ENCODE measurements at regions not wholly inside any gene's neighbourhood (a gene's known extent, or its start where the extent isn't known, plus 50 kb on each side); places are given as distances from the start of the nearest gene placed in this dataset.

DNA sequence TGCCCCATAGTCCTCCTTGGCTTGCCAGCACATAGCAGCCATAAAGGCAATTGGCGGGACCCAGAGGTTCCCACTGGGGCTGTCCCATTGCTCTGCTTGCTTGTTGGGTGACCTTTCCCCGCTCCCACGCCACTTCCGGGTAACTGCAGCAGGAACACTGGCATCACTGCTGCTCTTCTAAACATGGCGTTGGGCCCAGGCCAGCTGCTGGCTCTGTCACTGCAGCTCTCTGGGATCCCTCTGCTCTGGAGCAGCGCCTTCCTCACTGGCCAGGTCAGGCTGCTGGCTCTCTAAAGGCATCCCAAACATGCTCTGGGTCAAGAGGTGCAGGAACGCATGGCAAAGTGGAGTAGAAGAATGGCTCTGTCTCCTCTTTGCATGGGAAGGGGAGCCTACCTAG lies 92.9 kb downstream of the DRD1 start:
- Histone ChIP-seq H3K4me1 (no peaks in the 10 kb centered on the region), H3K4me3 (no peak overlapping the region), H3K36me3 (no peaks in the 10 kb centered on the region), H3K27ac (no peak overlapping the region), H3K27me3 (peaks cover 0 to 8% of the 10 kb centered on the region in 2 donors), H3K9me3 (no peaks in the 10 kb centered on the region)
- intact Hi-C loops (cut with DNase I; ENCODE audit: low total_unique reads) = no loop called here
- DNase-seq (ENCODE audit: low spot score in 2 of 2) = no peak
- TF ChIP-seq POLR2AphosphoS5 (IDR thresholded peaks at IDR 0.05) (no peak), POLR2A (IDR thresholded peaks at IDR 0.05) (no peak)
- TF ChIP-seq, protein P1, sequence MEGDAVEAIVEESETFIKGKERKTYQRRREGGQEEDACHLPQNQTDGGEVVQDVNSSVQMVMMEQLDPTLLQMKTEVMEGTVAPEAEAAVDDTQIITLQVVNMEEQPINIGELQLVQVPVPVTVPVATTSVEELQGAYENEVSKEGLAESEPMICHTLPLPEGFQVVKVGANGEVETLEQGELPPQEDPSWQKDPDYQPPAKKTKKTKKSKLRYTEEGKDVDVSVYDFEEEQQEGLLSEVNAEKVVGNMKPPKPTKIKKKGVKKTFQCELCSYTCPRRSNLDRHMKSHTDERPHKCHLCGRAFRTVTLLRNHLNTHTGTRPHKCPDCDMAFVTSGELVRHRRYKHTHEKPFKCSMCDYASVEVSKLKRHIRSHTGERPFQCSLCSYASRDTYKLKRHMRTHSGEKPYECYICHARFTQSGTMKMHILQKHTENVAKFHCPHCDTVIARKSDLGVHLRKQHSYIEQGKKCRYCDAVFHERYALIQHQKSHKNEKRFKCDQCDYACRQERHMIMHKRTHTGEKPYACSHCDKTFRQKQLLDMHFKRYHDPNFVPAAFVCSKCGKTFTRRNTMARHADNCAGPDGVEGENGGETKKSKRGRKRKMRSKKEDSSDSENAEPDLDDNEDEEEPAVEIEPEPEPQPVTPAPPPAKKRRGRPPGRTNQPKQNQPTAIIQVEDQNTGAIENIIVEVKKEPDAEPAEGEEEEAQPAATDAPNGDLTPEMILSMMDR (IDR thresholded peaks at IDR 0.05) = no peak

DNA sequence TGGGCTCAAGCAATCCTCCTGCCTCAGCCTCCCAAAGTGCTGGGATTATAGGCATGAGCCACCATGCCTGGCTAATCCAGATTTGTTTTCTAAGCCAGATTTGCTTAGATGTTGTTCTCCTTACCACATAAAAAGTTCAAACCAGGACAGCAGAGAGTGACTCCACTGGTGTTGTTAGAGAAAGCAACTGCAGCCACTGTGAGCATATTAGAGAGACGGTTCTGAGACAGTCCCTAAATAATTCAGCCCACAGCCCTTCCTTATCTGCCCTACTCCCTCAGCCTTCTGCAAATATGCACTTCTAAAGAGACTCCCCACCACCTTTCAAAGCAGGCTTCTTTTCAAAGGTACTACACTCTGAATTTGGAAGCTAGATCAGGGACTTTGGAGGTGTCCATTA lies 96.1 kb downstream of the DRD1 start:
- Histone ChIP-seq H3K27ac (no peak overlapping the region), H3K4me1 (no peaks in the 10 kb centered on the region), H3K4me3 (no peak overlapping the region), H3K9me3 (no peaks in the 10 kb centered on the region), H3K27me3 (peaks cover 0 to 6% of the 10 kb centered on the region in 2 donors), H3K36me3 (no peaks in the 10 kb centered on the region)
- no peak for DNase-seq (ENCODE audit: low spot score in 2 of 2)
- TF ChIP-seq POLR2A (IDR thresholded peaks at IDR 0.05) (no peak), POLR2AphosphoS5 (IDR thresholded peaks at IDR 0.05) (no peak)
- intact Hi-C loops (cut with DNase I; ENCODE audit: low total_unique reads) = no loop called here

DNA sequence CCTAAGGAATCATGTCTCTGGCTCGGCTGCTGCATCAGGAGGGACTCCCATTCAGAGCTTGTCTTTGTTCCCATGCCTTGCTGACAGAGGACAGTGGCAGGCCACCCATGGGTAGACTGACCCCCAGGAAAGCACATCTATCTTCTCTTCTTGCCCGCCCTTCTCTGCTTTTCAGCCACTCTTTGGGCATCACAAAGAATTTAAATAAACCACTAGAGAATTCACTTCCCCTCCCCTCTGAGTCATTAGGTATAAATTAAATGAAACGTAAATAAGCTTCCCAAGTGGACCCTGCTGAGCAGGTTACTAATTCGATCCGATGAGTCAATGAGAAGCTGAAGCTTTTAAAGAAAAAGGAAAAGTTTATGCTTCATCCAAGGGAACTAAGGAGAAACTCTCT lies 97.0 kb downstream of the DRD1 start:
- H3K36me3 ChIP-seq = no peaks in the 10 kb centered on the region
- H3K4me1 ChIP-seq = no peaks in the 10 kb centered on the region
- DNase-seq (ENCODE audit: low spot score in 2 of 2) = no peak
- H3K9me3 ChIP-seq = no peaks in the 10 kb centered on the region
- H3K27ac ChIP-seq = no peak overlapping the region
- no peaks in the 10 kb centered on the region for H3K27me3 ChIP-seq
- H3K4me3 ChIP-seq = no peak overlapping the region
- TF ChIP-seq, protein P1 (IDR thresholded peaks at IDR 0.05) = no peak
- TF ChIP-seq POLR2AphosphoS5 (IDR thresholded peaks at IDR 0.05) = no peak
- TF ChIP-seq POLR2A (IDR thresholded peaks at IDR 0.05) = no peak
- intact Hi-C loops (cut with DNase I; ENCODE audit: low total_unique reads) = no loop called here

DNA sequence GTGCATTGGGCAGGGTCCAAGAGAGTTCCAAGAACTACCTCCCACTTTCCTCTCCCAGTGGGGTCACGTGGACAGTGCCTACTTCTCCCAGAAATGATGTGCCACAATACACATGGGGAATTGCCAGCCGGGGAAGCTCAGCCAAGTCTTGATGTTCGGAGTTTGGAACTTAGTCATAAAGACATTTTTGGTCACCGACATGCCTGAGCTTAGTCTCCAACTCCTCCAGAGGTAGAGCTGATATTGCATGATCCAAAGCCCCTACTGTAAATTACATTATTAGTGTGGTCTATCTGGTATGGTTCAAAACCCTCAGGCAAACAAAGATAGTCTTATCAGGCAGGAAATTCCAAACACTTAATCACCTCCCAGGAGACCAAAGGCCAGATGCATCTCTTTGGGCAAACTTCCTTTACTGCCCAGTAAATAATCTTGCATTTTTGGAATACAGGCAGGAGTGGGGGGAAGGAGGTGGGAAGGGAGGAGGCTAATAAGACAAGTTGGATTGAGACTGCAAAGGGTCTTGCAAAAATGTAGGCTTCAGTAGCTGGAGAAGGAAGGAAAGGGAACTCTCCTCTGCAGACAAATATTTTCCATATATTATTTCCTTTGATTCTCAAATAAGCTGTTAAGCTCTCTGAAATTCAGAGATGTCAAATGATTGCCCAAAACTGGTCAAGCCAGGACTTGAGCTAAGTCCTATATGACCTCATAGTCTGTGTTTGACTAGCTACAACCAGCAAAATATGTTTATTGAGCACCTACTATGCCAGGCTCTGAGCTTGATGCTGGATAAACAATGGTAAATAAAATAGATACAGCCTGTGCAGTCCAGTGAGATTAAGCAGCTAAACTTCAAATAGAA lies 99.4 kb downstream of the DRD1 start:
- Histone ChIP-seq H3K36me3 (no peaks in the 10 kb centered on the region), H3K27ac (no peak overlapping the region), H3K4me1 (no peaks in the 10 kb centered on the region), H3K4me3 (no peak overlapping the region), H3K27me3 (no peaks in the 10 kb centered on the region), H3K9me3 (no peaks in the 10 kb centered on the region)
- intact Hi-C loops (cut with DNase I; ENCODE audit: low total_unique reads) = no loop called here
- DNase-seq (ENCODE audit: low spot score in 2 of 2) = peak in 1 of 2 donors; percentile 44
- TF ChIP-seq POLR2AphosphoS5 (IDR thresholded peaks at IDR 0.05) (no peak), POLR2A (IDR thresholded peaks at IDR 0.05) (no peak)
- TF ChIP-seq, protein P1 (IDR thresholded peaks at IDR 0.05) = no peak

DNA sequence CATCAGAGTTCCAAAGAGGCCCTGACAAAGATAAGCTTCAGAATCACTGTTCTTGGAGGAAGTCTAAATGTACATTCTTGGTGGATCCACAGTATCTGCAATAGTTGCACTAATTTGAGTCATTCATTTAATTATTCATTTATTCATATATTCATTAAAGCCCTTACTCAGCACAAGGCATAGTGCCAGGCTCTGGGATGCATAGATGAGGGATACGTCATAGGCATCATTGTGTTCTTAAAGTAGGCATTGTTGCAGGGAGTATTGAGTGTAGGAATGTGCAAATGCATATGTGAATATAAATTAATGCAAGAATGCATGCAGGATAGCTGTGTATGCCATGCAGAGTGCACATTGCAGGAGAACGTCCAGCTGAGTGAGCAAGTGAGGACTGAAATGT lies 100.7 kb downstream of the DRD1 start:
- Histone ChIP-seq H3K4me1 (no peaks in the 10 kb centered on the region), H3K27me3 (no peaks in the 10 kb centered on the region), H3K9me3 (no peaks in the 10 kb centered on the region), H3K27ac (no peak overlapping the region), H3K36me3 (no peaks in the 10 kb centered on the region), H3K4me3 (no peak overlapping the region)
- TF ChIP-seq POLR2A (IDR thresholded peaks at IDR 0.05) (no peak), POLR2AphosphoS5 (IDR thresholded peaks at IDR 0.05) (no peak)
- TF ChIP-seq, protein P1 (IDR thresholded peaks at IDR 0.05) = no peak
- no peak for DNase-seq (ENCODE audit: low spot score in 2 of 2)
- intact Hi-C loops (cut with DNase I; ENCODE audit: low total_unique reads) = no loop called here

Data from breast epithelium (tissue), 4 donors.